OCI-LY1 (cell line): ENCODE measurements at regions not wholly inside any gene's neighbourhood (a gene's known extent, or its start where the extent isn't known, plus 50 kb on each side); places are given as distances from the start of the nearest gene placed in this dataset.

Source experiments
- H2AFZ ChIP-seq: fragments of 200-600 bp; sonication (generic), shearing (Covaris generic); 2 replicates; pipeline ENCODE4 v1.6.0; 2014; ENCODE audit warnings: antibody characterized with exemption, mild to moderate bottlenecking, low read length
- H3F3A ChIP-seq: fragments of 200-600 bp; sonication (generic), shearing (Covaris generic); 2 replicates; pipeline ENCODE4 v1.6.0; 2014; ENCODE audit warnings: mild to moderate bottlenecking, antibody characterized with exemption, low read length, moderate library complexity; ENCODE audit not compliant: insufficient read depth
- H3K27ac ChIP-seq: fragments of 200-600 bp; sonication (generic); 2 replicates; pipeline ENCODE4 v1.5.1; 2014; ENCODE audit warnings: low read length, mixed run types, mild to moderate bottlenecking, low read depth; ENCODE audit not compliant: poor library complexity, severe bottlenecking
- H3K27me3 ChIP-seq: fragments of 200-600 bp; sonication (generic); 2 replicates; pipeline ENCODE4 v1.6.0; 2014; ENCODE audit warnings: antibody characterized with exemption, mild to moderate bottlenecking, low read length, moderate library complexity; ENCODE audit not compliant: insufficient read depth
- H3K36me3 ChIP-seq: fragments of 200-600 bp; sonication (generic); 2 replicates; pipeline ENCODE4 v1.6.1; 2014; ENCODE audit warnings: mild to moderate bottlenecking, antibody characterized with exemption, low read length, moderate library complexity, mixed read lengths; ENCODE audit not compliant: insufficient read depth
- H3K4me1 ChIP-seq: fragments of 200-600 bp; sonication (generic); 2 replicates; pipeline ENCODE4 v1.5.1; 2014; ENCODE audit warnings: mild to moderate bottlenecking, low read length, moderate library complexity; ENCODE audit not compliant: insufficient read depth, severe bottlenecking
- H3K4me2 ChIP-seq: fragments of 200-600 bp; sonication (generic), shearing (Covaris generic); 2 replicates; pipeline ENCODE4 v1.6.1; 2014; ENCODE audit warnings: low read length
- H3K4me3 ChIP-seq: fragments of 200-600 bp; sonication (generic); 2 replicates; pipeline ENCODE4 v1.5.1; 2014; ENCODE audit warnings: low read length, low read depth, mild to moderate bottlenecking, mixed read lengths; ENCODE audit not compliant: poor library complexity, severe bottlenecking
- H3K79me2 ChIP-seq: fragments of 200-600 bp; shearing (Covaris generic); 2 replicates; pipeline ENCODE4 v1.6.1; 2016; ENCODE audit warnings: mixed run types, low read length, mixed read lengths; ENCODE audit not compliant: insufficient read depth
- H3K9ac ChIP-seq: fragments of 200-600 bp; sonication (generic), shearing (Covaris generic); 2 replicates; pipeline ENCODE4 v1.6.1; 2014; ENCODE audit warnings: mild to moderate bottlenecking, low read length, mixed read lengths
- H3K9me2 ChIP-seq: fragments of 200-600 bp; sonication (generic), shearing (Covaris generic); 2 replicates; pipeline ENCODE4 v1.6.1; 2014; ENCODE audit warnings: low read depth, mild to moderate bottlenecking, low read length, mixed read lengths
- H3K9me3 ChIP-seq: fragments of 200-600 bp; shearing (Covaris generic); 2 replicates; pipeline ENCODE4 v1.6.1; 2014; ENCODE audit warnings: low read length, mixed read lengths
- H4K20me1 ChIP-seq: fragments of 200-600 bp; sonication (generic), shearing (Covaris generic); 2 replicates; pipeline ENCODE4 v1.6.0; 2016; ENCODE audit warnings: mild to moderate bottlenecking, low read length; ENCODE audit not compliant: insufficient read depth
- CTCF ChIP-seq: fragments of 200-600 bp; sonication (generic), shearing (Covaris generic); IDR thresholded peaks from 2 replicates; pipeline ENCODE4 v1.5.1; 2017; ENCODE audit warnings: mild to moderate bottlenecking, antibody characterized with exemption, low read length, moderate library complexity, mixed read lengths
- EZH2 ChIP-seq: fragments of 200-600 bp; sonication (generic), shearing (Covaris generic); IDR thresholded peaks from 2 replicates; pipeline ENCODE4 v1.8.0; 2017; ENCODE audit warnings: borderline replicate concordance, mixed run types, mild to moderate bottlenecking, antibody characterized with exemption, low read length, moderate library complexity, mixed read lengths

GRCh38 chr1:95326023-95326422 is 92.0 kb downstream of the RWDD3 start:
- H3K27ac ChIP-seq: no peak overlapping the region
- no peaks in the 10 kb centered on the region for H3K27me3 ChIP-seq
- no peaks in the 10 kb centered on the region for H4K20me1 ChIP-seq

GRCh38 chr1:95332754-95333153 is 98.7 kb downstream of the RWDD3 start:
- no peaks in the 10 kb centered on the region for H3K4me1 ChIP-seq
- TF ChIP-seq EZH2 (no peak), CTCF (no peak)
- no peaks in the 10 kb centered on the region for H3K79me2 ChIP-seq
- H3K27ac ChIP-seq: no peak overlapping the region
- H3K9me3 ChIP-seq: no peaks in the 10 kb centered on the region
- H2AFZ ChIP-seq: no peak overlapping the region
- H3K27me3 ChIP-seq: no peaks in the 10 kb centered on the region
- no peaks in the 10 kb centered on the region for H3F3A ChIP-seq
- no peak overlapping the region for H3K4me3 ChIP-seq
- H3K36me3 ChIP-seq: no peaks in the 10 kb centered on the region
- no peaks in the 10 kb centered on the region for H4K20me1 ChIP-seq
- no peak overlapping the region for H3K4me2 ChIP-seq
- no peaks in the 10 kb centered on the region for H3K9me2 ChIP-seq
- no peak overlapping the region for H3K9ac ChIP-seq

More at GRCh38 chr1:95326023-95326422, 92.0 kb downstream of the RWDD3 start:
- Histone ChIP-seq H2AFZ (no peak overlapping the region), H3K9me2 (no peaks in the 10 kb centered on the region), H3K4me3 (no peak overlapping the region), H3K79me2 (no peaks in the 10 kb centered on the region), H3F3A (no peaks in the 10 kb centered on the region), H3K36me3 (no peaks in the 10 kb centered on the region), H3K9ac (no peak overlapping the region), H3K4me2 (no peak overlapping the region), H3K9me3 (no peaks in the 10 kb centered on the region), H3K4me1 (no peaks in the 10 kb centered on the region)
- TF ChIP-seq EZH2 (no peak), CTCF (no peak)

GRCh38 chr1:95339377-95339776 is 105.4 kb downstream of the RWDD3 start:
- H3K9me2 ChIP-seq: no peaks in the 10 kb centered on the region
- no peaks in the 10 kb centered on the region for H4K20me1 ChIP-seq
- no peak overlapping the region for H2AFZ ChIP-seq
- no peaks in the 10 kb centered on the region for H3K79me2 ChIP-seq
- no peak overlapping the region for H3K4me3 ChIP-seq
- H3K9me3 ChIP-seq: no peaks in the 10 kb centered on the region
- H3K9ac ChIP-seq: no peak overlapping the region
- no peak overlapping the region for H3K27ac ChIP-seq
- no peak overlapping the region for H3K4me2 ChIP-seq
- no peaks in the 10 kb centered on the region for H3K27me3 ChIP-seq
- no peaks in the 10 kb centered on the region for H3K4me1 ChIP-seq
- TF ChIP-seq CTCF: no peak
- TF ChIP-seq EZH2: no peak
- no peaks in the 10 kb centered on the region for H3F3A ChIP-seq
- H3K36me3 ChIP-seq: no peaks in the 10 kb centered on the region
